DOHH2 (cell line): ENCODE measurements at regions not wholly inside any gene's neighbourhood (a gene's known extent, or its start where the extent isn't known, plus 50 kb on each side); places are given as distances from the start of the nearest gene placed in this dataset.

Source experiments
- H3F3A ChIP-seq: fragments of 200-600 bp; sonication (generic), shearing (Covaris generic); 2 replicates; pipeline ENCODE4 v1.6.0; 2016; ENCODE audit warnings: antibody characterized with exemption, mild to moderate bottlenecking; ENCODE audit not compliant: control insufficient read depth, insufficient read depth
- H3K27ac ChIP-seq: fragments of 200-600 bp; sonication (generic); 2 replicates; pipeline ENCODE4 v1.5.1; 2014; ENCODE audit warnings: low read depth, mild to moderate bottlenecking, low read length, moderate library complexity
- H3K27me3 ChIP-seq: fragments of 200-600 bp; sonication (generic); 2 replicates; pipeline ENCODE4 v1.6.1; 2014; ENCODE audit warnings: mild to moderate bottlenecking, low read length, mixed read lengths; ENCODE audit not compliant: control insufficient read depth
- H3K36me3 ChIP-seq: fragments of 200-600 bp; sonication (generic); 2 replicates; pipeline ENCODE4 v1.6.1; 2014; ENCODE audit warnings: mild to moderate bottlenecking, low read length, moderate library complexity, mixed read lengths; ENCODE audit not compliant: control insufficient read depth
- H3K4me1 ChIP-seq: fragments of 200-600 bp; sonication (generic); 2 replicates; pipeline ENCODE4 v1.6.1; 2014; ENCODE audit warnings: mild to moderate bottlenecking, low read length, mixed read lengths; ENCODE audit not compliant: control insufficient read depth
- H3K4me2 ChIP-seq: fragments of 200-600 bp; sonication (generic); 2 replicates; pipeline ENCODE4 v1.6.0; 2014; ENCODE audit warnings: mild to moderate bottlenecking, low read length, moderate library complexity
- H3K4me3 ChIP-seq: fragments of 200-600 bp; sonication (generic); 2 replicates; pipeline ENCODE4 v1.5.1; 2014; ENCODE audit warnings: mild to moderate bottlenecking, low read length, mixed read lengths
- H3K79me2 ChIP-seq: fragments of 200-600 bp; sonication (generic); 2 replicates; pipeline ENCODE4 v1.6.1; 2014; ENCODE audit warnings: mild to moderate bottlenecking, low read length, mixed read lengths; ENCODE audit not compliant: control insufficient read depth
- H3K9me2 ChIP-seq: fragments of 200-600 bp; sonication (generic); replicated peaks from 2 replicates; pipeline ENCODE4 v1.6.1; 2014; ENCODE audit warnings: mild to moderate bottlenecking, low read length, mixed read lengths; ENCODE audit not compliant: control insufficient read depth
- H3K9me3 ChIP-seq: fragments of 200-600 bp; sonication (generic); 2 replicates; pipeline ENCODE4 v1.6.1; 2014; ENCODE audit warnings: antibody characterized with exemption, low read length, mixed read lengths; ENCODE audit not compliant: control insufficient read depth, insufficient read depth
- H4K20me1 ChIP-seq: fragments of 200-600 bp; sonication (generic); 2 replicates; pipeline ENCODE4 v1.6.0; 2014; ENCODE audit warnings: low read depth, mild to moderate bottlenecking, antibody characterized with exemption, low read length, moderate library complexity; ENCODE audit not compliant: control insufficient read depth, insufficient read depth
- EZH2phosphoT487 ChIP-seq: fragments of 200-600 bp; sonication (generic); IDR thresholded peaks from 2 replicates; pipeline ENCODE4 v1.6.1; 2017; ENCODE audit warnings: borderline replicate concordance, mild to moderate bottlenecking, antibody characterized with exemption, low read length, moderate library complexity, mixed read lengths
- TF ChIP-seq, protein P1 (sequence below): fragments of 200-600 bp; sonication (generic); IDR thresholded peaks from one replicate; pipeline ENCODE4 v1.5.1; 2014; ENCODE audit warnings: antibody characterized with exemption, mild to moderate bottlenecking, low read depth, low read length; ENCODE audit not compliant: poor library complexity, severe bottlenecking

DNA sequence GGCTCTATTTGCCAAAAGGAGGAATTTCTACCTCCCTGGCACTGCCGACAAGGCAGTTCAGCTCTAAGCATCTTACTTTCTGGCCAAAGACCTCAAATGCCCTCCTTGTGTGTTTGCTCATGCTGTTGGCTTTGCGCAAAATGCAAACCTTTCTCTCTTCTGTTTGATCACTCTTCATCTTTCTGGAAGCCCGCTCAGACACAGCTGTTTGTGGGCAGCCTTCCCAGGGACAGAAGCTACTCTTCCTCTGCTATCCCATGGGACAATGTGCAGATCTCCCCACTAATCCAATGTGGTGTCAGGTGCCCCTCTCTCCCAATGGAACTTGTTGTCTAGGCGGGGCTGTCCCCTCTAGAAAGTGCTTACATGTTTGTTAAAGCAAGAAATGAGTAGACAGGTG, 278.7 kb downstream of the CCSER2 start:
- Histone ChIP-seq H3K36me3 (no peaks in the 10 kb centered on the region), H3K9me2 (no peaks in the 10 kb centered on the region), H4K20me1 (no peaks in the 10 kb centered on the region), H3K79me2 (no peaks in the 10 kb centered on the region), H3K4me2 (no peak overlapping the region), H3K4me1 (no peaks in the 10 kb centered on the region), H3K27ac (no peak overlapping the region), H3F3A (no peaks in the 10 kb centered on the region), H3K9me3 (no peaks in the 10 kb centered on the region), H3K4me3 (no peak overlapping the region), H3K27me3 (peaks cover 19% of the 10 kb centered on the region; the same call in 1 of the 2 replicates)
- TF ChIP-seq, protein P1, sequence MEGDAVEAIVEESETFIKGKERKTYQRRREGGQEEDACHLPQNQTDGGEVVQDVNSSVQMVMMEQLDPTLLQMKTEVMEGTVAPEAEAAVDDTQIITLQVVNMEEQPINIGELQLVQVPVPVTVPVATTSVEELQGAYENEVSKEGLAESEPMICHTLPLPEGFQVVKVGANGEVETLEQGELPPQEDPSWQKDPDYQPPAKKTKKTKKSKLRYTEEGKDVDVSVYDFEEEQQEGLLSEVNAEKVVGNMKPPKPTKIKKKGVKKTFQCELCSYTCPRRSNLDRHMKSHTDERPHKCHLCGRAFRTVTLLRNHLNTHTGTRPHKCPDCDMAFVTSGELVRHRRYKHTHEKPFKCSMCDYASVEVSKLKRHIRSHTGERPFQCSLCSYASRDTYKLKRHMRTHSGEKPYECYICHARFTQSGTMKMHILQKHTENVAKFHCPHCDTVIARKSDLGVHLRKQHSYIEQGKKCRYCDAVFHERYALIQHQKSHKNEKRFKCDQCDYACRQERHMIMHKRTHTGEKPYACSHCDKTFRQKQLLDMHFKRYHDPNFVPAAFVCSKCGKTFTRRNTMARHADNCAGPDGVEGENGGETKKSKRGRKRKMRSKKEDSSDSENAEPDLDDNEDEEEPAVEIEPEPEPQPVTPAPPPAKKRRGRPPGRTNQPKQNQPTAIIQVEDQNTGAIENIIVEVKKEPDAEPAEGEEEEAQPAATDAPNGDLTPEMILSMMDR = no peak
- TF ChIP-seq EZH2phosphoT487 = no peak

DNA sequence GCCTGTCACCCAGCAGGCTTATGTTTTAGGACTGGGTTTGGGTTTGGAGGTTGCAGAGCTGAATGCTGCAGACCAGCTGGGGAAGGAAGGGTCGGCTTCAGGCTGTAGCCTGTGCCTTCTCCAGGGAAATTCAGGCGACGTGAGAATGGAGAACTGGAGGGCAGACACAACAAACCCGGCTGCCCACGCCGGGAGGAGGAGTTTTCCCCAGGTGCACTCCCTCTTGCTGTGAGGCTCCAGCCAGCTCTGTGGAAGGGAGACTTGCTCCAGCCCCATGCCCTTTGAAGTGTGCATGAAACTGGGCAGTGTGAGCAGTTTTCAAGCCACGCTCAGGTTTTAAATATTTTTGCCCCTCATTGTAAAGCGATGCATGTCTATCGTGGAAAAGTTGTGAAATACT, 279.1 kb downstream of the CCSER2 start:
- Histone ChIP-seq H3K4me2 (no peak overlapping the region), H3K4me1 (no peaks in the 10 kb centered on the region), H3K9me2 (no peaks in the 10 kb centered on the region), H3K9me3 (no peaks in the 10 kb centered on the region), H3K27ac (no peak overlapping the region), H3K27me3 (peaks cover 19% of the 10 kb centered on the region; the same call in 1 of the 2 replicates), H3K79me2 (no peaks in the 10 kb centered on the region), H3F3A (no peaks in the 10 kb centered on the region), H4K20me1 (no peaks in the 10 kb centered on the region), H3K36me3 (no peaks in the 10 kb centered on the region), H3K4me3 (no peak overlapping the region)
- TF ChIP-seq, protein P1 = no peak
- TF ChIP-seq EZH2phosphoT487 = no peak

DNA sequence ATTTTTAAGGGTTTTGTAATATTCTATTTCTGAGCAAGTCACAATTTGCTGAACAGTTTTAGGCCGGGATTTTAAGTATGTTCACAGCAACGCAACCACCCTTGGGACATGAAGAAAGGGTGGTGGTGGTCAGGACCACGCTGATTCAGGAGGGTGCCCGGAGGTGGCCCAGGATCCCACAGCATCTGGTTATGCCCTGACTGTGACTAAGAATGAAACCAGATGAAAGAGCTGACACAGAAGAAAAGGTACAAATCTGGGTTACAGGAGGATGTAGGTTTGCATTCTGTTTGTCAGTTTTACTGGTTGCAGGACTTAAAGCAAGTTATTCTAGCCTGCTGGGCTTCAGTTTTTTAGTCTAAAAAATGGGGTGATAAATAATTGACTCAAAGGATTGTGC, 279.7 kb downstream of the CCSER2 start:
- Histone ChIP-seq H3K4me3 (no peak overlapping the region), H3K27me3 (peaks cover 19% of the 10 kb centered on the region; the same call in 1 of the 2 replicates)

More for the DNA sequence above, 279.7 kb downstream of the CCSER2 start:
- no peaks in the 10 kb centered on the region for H3K79me2 ChIP-seq
- no peaks in the 10 kb centered on the region for H3K9me3 ChIP-seq
- no peaks in the 10 kb centered on the region for H4K20me1 ChIP-seq
- no peak overlapping the region for H3K27ac ChIP-seq
- H3K4me2 ChIP-seq = no peak overlapping the region
- no peaks in the 10 kb centered on the region for H3K36me3 ChIP-seq
- H3F3A ChIP-seq = no peaks in the 10 kb centered on the region
- no peak for TF ChIP-seq EZH2phosphoT487
- TF ChIP-seq, protein P1 = no peak
- H3K4me1 ChIP-seq = no peaks in the 10 kb centered on the region
- no peaks in the 10 kb centered on the region for H3K9me2 ChIP-seq
